ENCODE measurements at regions not wholly inside any gene's neighbourhood (a gene's known extent, or its start where the extent isn't known, plus 50 kb on each side); places are given as distances from the start of the nearest gene placed in this dataset.

DNA sequence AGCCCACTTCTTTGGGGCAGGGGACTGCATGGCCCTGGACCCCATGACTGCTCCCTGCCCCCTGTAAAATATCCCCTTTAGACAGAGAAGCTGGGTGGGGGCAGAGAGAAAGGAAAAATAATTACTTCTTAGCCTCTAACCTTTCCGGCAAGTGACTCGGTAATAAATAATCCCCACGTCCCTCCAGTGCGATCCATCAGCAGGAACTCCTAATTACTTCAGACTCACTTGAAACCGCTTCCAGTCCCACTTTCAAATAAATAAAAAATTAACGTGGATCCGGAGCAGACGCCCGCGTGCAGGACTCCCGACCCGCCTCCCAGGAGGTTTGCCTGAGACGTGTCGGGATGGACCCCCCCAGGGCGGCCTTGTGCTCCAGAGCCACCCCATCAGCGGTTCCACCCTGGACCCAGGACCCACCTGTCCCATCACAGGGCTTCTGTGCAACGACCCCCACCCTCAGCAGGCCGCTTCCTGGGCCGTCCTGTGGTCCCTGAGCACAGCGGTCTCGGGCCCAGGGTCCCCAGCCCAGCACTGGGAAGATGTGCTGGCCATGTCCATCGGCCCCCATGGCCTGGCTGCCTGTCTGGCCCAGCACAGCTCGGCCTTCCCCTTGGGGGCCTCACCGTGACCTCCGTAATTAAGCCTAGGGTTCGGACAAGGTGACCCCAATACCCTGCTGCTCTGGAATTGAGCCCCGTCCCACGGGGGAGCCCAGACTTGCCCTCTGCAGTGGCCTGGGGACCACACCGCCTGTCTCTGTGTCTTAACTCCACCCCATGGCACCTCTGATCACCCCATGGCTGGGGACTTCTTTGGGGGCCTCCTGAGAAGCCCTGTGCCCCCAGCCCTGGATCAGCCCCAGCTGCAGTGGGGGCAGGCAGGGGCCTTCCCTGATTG lies 108.0 kb downstream of the UNCX start:
- TF ChIP-seq, protein P1, sequence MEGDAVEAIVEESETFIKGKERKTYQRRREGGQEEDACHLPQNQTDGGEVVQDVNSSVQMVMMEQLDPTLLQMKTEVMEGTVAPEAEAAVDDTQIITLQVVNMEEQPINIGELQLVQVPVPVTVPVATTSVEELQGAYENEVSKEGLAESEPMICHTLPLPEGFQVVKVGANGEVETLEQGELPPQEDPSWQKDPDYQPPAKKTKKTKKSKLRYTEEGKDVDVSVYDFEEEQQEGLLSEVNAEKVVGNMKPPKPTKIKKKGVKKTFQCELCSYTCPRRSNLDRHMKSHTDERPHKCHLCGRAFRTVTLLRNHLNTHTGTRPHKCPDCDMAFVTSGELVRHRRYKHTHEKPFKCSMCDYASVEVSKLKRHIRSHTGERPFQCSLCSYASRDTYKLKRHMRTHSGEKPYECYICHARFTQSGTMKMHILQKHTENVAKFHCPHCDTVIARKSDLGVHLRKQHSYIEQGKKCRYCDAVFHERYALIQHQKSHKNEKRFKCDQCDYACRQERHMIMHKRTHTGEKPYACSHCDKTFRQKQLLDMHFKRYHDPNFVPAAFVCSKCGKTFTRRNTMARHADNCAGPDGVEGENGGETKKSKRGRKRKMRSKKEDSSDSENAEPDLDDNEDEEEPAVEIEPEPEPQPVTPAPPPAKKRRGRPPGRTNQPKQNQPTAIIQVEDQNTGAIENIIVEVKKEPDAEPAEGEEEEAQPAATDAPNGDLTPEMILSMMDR (IDR thresholded peaks at IDR 0.05), result no peak
- TF ChIP-seq POLR2A (IDR thresholded peaks at IDR 0.05), result no peak

All from ovary (tissue), 3 donors.